HG03196 (cell line): ENCODE measurements at regions not wholly inside any gene's neighbourhood (a gene's known extent, or its start where the extent isn't known, plus 50 kb on each side); places are given as distances from the start of the nearest gene placed in this dataset.
"Not testable (repeated sequence)": the region's sequence is repeated elsewhere in the genome, so short reads cannot be mapped to it uniquely, and the experiment has no call there.

Source experiments
- ATAC-seq: cut with Tn5 transposase; IDR thresholded peaks from one replicate; pipeline ENCODE4 v1.9.1; 2021; ENCODE audit not compliant: unreplicated experiment

DNA sequence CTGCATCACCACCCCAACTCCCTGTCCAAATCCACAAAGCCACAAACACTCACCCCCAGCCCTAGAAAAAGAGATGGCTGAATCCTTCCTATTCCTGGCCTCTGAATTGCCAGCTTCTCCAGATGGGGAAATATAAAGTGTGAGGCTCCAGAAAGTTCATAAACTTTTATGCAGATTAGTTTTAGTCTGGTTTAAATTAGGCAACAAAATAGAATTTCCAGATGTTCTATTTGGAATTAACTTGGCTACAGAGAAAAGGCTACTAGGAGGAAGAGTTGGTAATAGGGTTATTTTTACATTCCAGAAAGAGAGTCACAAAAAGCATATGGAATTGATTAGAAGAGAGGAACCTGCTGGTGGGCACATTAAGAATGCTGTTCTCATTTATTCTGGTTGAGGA is 56.0 kb downstream of the EN1 start:
- no peak for ATAC-seq

DNA sequence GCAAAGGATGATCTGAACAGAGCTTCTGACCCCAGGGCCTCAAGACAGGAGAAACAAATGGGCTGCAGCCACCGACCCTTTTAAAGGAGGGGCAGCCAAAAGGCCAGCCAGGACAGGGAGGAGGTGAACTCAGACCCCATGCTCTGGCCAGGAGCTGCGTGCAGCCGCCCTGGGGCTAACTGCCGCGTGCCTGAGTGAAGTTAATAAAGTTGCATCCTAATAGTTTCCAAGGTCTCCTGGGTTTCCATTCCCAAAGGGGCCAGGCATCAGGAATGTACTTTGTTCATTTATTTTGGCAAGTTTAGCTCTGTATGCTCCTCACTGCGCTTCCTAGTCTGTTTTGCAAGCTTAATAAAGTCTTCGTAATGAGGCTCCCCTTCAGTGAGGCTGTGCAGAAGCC is 60.7 kb downstream of the EN1 start:
- no peak for ATAC-seq

DNA sequence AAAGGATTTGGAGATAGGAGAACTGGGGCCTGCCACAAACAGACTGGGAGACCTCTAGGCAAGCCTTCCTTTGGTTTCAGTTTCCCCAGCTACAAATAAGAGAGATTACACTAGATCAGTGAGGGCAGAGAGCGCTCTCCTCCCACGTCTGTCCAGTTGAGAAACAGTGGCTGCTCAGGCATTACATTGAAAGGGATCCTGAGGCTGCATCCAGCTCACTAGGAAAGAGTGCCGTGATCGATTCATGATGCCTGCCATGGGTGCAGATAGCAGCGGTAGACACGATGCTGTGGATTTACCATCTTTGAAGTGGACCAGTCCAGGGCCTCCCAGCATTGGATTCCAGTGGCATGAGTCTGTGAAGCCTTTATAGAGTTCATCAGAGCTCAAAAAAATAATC is 62.6 kb downstream of the EN1 start:
- ATAC-seq: no peak

DNA sequence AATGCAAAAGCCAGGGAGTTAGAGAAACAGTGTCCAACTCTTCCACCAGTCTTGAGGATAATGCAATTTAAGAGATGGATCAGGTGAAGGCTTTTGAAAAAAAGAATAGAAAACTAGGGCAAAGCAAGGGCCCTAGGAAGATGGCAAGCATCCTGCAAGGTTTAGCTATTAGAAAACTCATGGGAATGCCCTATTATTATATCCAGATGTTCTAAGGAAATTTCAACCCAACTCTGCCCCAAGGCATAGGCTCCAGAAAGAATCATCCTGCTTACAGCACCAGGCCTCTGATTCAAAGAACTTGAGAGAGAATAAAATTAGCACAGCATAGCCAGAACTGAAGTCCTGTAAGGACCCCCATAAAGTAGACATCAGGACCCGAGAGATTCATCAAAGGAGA is 68.1 kb downstream of the EN1 start:
- no peak for ATAC-seq

- ATAC-seq: no peak
Observed at GRCh38 chr2:118774458-118775133, 72.9 kb downstream of the EN1 start.

DNA sequence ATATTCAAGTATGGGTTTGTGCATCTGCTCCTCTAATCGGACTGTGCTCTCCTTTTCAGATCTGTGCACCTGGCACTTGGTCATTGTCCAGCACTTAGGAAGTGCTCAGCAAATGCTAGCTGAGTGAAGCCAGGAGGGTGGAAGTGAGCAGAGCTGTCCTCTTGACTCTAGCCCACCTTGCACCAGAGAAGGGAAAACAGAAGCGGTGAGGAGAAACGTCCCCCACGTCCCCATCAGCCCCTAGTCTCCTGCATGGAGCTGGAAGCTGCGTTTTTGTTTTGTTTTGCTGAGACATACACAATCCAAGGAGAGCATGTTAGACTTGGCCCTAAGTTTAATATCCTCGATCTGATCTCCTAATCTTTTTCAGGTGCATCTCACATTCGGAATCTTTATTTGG is 73.6 kb downstream of the EN1 start:
- no peak for ATAC-seq

DNA sequence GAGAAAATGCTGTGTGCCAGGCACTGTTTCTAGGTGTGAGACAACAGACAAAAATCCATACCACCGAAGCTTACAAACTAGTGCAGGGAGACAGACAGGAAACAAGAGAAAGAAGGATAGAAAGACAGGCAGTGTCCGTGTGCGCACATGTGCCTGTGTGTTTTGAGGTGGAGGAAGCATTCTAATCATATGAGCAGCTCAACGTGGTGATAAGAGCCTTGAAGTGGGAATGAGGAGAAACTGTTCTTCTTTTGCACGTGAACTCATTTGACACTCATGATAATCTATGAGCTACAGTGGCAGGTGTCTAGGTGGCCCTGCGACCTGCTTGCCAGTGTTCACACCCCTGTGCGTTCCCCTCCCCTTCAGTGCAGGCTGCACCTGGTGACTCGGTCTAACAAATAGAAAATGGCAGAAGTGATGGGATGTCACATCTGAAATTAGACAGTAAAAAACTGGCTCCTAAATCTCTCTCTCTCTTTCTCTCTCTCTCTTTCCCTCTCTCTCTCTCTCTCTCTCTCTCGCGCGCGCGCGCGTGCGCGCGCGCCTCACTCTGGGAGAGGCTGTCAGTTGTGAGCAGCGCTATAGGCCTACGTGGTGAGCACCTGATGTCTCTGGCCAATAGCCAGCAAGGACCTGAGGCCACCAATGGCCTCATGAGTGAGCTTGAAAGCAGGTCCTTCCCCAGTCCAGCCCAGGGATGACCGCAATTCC is 74.8 kb downstream of the EN1 start:
- no peak for ATAC-seq

GRCh38 chr2:118769707-118770400 is 77.6 kb downstream of the EN1 start:
- ATAC-seq: no peak

- no peak for ATAC-seq
Observed at GRCh38 chr2:118766871-118767270, 80.6 kb downstream of the EN1 start.

- no peak for ATAC-seq
Observed at GRCh38 chr2:118764855-118765254, 82.6 kb downstream of the EN1 start.

- ATAC-seq: no peak
Observed at GRCh38 chr2:118763797-118764196, 83.7 kb downstream of the EN1 start.

DNA sequence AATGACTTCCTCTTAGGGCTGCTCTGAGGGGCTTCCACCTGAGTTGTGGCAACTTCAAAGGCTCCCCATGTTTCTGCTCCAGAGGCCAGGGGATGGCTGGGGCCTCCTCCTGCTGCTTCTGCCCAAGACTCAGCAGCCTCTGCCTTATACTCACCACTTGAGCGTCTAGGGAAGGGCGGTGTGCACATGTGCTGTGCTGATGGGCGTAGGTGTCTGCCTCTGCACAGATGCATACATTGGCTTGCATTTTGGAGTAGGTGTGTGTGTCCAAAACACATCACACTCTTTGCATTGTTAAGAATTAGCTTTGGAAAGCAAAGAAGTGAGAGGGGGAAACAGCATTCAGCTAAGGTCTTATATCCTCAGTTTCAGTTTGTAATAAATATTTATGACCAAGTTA is 85.2 kb downstream of the EN1 start:
- no peak for ATAC-seq

DNA sequence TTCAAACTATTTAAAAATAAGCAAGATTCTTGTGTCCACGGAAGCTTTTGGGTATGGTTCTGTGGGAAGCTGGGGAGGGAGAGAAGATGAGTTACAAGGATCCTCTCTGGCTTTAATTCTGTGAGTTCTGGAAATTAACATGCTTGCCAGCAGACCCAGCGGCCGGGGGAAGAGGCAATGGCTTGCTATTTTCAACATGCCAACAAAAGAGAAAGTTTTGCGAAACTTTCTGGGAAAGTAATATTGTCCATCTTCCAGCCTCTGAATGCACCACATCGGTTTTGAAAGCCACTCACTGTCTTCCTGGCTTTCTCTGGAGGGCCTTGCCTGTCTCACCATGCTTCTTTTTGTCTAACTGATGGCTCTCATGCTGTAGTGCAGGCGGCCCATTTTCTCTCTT is 85.7 kb downstream of the EN1 start:
- ATAC-seq: no peak

DNA sequence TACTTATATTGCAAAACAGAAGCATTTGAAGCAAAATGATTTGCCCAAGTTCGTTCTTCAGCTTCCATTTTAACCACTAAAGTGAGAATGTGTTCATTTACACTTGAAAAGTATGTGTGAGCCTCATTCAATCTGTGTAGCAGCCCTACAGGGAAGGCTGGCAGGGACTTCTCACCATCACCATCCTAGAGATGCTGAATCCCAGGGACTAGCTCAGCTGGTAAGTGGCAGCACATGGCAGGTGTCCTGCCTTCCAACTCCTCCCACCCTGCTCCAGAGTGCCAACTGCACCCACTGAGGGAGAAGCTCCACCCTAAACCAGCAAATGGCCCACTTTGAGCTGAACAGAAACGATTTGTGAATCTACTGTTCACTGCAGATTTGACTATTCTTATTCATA is 91.5 kb downstream of the EN1 start:
- ATAC-seq: no peak

- ATAC-seq: no peak
Observed at GRCh38 chr2:118755384-118755783, 92.1 kb downstream of the EN1 start.

GRCh38 chr2:118752762-118753429 is 94.6 kb downstream of the EN1 start:
- ATAC-seq: no peak

- no peak for ATAC-seq
Observed at GRCh38 chr2:118750959-118751565, 96.4 kb downstream of the EN1 start.

DNA sequence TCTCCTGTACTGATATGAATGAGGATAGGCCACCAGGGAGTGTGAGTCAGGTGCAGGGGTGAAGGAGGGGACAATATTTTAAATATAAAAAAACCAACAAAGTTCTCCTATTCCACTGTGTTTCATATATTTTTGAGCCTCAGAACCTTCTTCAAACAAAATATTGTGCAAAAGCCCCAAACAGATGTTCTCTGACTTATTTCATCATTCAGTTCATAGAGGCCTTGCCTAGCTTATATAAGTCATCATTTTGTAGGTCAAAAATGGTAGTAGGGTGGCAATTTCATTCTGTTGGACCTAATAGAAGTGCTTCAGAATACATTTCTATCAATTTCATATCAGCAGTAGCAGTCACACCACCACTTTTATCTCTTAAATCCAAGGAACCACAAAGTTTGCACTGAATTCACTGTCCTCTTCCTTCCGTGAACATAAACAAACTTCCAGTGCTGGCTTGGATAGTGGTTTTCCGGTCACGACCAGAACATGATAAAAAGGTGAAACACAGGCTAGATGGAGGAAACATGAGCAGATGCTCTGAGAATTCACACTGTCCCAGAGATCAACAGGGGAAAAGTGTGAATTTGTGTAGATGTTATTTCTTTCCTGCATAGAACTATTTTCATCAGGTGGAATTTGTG is 99.1 kb downstream of the EN1 start:
- no peak for ATAC-seq

GRCh38 chr2:118747637-118748036 is 99.8 kb downstream of the EN1 start:
- no peak for ATAC-seq

GRCh38 chr2:118747066-118747465 is 100.4 kb downstream of the EN1 start:
- ATAC-seq: no peak

GRCh38 chr2:118744682-118745181 is 102.7 kb downstream of the EN1 start:
- not testable (repeated sequence) for ATAC-seq
